Activated CD8-positive, alpha-beta memory T cell treated with anti-CD3 and anti-CD28 coated beads, Interleukin-2, amount 50 U/mL, for 48 hours (primary cell): ENCODE measurements at regions not wholly inside any gene's neighbourhood (a gene's known extent, or its start where the extent isn't known, plus 50 kb on each side); places are given as distances from the start of the nearest gene placed in this dataset.
A peak's percentile ranks its signal among the peaks of the same experiment; 100 is the strongest.

ENCODE experiments used
- DNase-seq: peaks from one replicate; pipeline ENCODE4 v3.0.0-alpha.2; 2020

GRCh38 chrX:110432091-110432905, 73.7 kb downstream of the RTL9 start:
- no peak for DNase-seq

- no peak for DNase-seq
These were observed 74.2 kb downstream of the RTL9 start for GRCh38 chrX:110432906-110433215.

- no peak for DNase-seq
These were observed 76.5 kb downstream of the RTL9 start for GRCh38 chrX:110435196-110435595.

GRCh38 chrX:110436523-110436922, 77.9 kb downstream of the RTL9 start:
- no peak for DNase-seq

- DNase-seq = no peak
These were observed 79.0 kb downstream of the RTL9 start for GRCh38 chrX:110437686-110438085.

GRCh38 chrX:110440016-110440805, 81.6 kb downstream of the RTL9 start:
- no peak for DNase-seq

- DNase-seq = no peak
These were observed 84.0 kb downstream of the RTL9 start for GRCh38 chrX:110442635-110443034.

- DNase-seq = no peak
These were observed 86.3 kb downstream of the RTL9 start for GRCh38 chrX:110444996-110445395.

- no peak for DNase-seq
These were observed 89.8 kb downstream of the RTL9 start for GRCh38 chrX:110448459-110448858.

GRCh38 chrX:110449312-110449711, 90.7 kb downstream of the RTL9 start:
- DNase-seq = no peak

GRCh38 chrX:110450050-110450449, 91.4 kb downstream of the RTL9 start:
- DNase-seq = peak; percentile 64

- DNase-seq = no peak
These were observed 95.7 kb downstream of the RTL9 start for GRCh38 chrX:110454336-110454735.

GRCh38 chrX:110462957-110463356, 104.3 kb downstream of the RTL9 start:
- no peak for DNase-seq

GRCh38 chrX:110466790-110467189, 108.1 kb downstream of the RTL9 start:
- DNase-seq = no peak

GRCh38 chrX:110472265-110472664, 113.6 kb downstream of the RTL9 start:
- DNase-seq = no peak

GRCh38 chrX:110477593-110478228, 119.1 kb downstream of the RTL9 start:
- no peak for DNase-seq

GRCh38 chrX:110491846-110492620, 133.4 kb downstream of the RTL9 start:
- no peak for DNase-seq

- DNase-seq = no peak
These were observed 146.3 kb downstream of the RTL9 start for GRCh38 chrX:110504947-110505346.

GRCh38 chrX:110509755-110510532, 151.3 kb downstream of the RTL9 start:
- DNase-seq = no peak

GRCh38 chrX:110511238-110511637, 152.6 kb downstream of the RTL9 start:
- DNase-seq = no peak

GRCh38 chrX:110512341-110512740, 153.7 kb downstream of the RTL9 start:
- DNase-seq = no peak

GRCh38 chrX:110514509-110514908, 155.9 kb downstream of the RTL9 start:
- no peak for DNase-seq
